22Rv1 (cell line): ENCODE measurements at regions not wholly inside any gene's neighbourhood (a gene's known extent, or its start where the extent isn't known, plus 50 kb on each side); places are given as distances from the start of the nearest gene placed in this dataset.

Experiments
- H3K27ac ChIP-seq: fragments of 450-650 bp; 2 replicates; pipeline ENCODE4 v1.5.1; 2017
- ZFX ChIP-seq: fragments of 450-650 bp; IDR thresholded peaks from 2 replicates; pipeline ENCODE4 v1.6.1; 2017; ENCODE audit warnings: antibody characterized with exemption, borderline replicate concordance
- TF ChIP-seq, protein P1 (sequence below): fragments of 450-650 bp; IDR thresholded peaks from 2 replicates; pipeline ENCODE4 v1.5.1; 2017; ENCODE audit warnings: mild to moderate bottlenecking

DNA sequence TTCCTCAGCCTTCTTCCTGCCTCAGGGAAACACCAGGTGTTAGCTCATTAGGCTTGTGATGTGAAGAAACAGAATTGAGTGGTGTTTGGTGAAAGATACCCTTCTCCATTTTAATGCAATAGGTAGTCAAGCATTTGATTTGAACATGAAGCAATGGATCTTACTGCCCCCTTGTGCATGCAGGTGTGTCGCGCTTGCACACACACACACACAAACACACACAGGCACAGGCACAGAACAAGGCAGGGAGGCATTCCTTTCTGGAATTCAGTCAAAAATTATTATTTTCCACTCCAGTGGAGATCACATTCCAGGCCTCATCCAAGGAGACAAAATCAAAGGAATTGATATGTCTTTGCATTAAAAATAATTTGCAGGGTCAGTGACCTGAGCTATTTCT is 667.0 kb upstream of the MARCKS start:
- TF ChIP-seq ZFX, result no peak
- TF ChIP-seq, protein P1, sequence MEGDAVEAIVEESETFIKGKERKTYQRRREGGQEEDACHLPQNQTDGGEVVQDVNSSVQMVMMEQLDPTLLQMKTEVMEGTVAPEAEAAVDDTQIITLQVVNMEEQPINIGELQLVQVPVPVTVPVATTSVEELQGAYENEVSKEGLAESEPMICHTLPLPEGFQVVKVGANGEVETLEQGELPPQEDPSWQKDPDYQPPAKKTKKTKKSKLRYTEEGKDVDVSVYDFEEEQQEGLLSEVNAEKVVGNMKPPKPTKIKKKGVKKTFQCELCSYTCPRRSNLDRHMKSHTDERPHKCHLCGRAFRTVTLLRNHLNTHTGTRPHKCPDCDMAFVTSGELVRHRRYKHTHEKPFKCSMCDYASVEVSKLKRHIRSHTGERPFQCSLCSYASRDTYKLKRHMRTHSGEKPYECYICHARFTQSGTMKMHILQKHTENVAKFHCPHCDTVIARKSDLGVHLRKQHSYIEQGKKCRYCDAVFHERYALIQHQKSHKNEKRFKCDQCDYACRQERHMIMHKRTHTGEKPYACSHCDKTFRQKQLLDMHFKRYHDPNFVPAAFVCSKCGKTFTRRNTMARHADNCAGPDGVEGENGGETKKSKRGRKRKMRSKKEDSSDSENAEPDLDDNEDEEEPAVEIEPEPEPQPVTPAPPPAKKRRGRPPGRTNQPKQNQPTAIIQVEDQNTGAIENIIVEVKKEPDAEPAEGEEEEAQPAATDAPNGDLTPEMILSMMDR, result peak; percentile 35
- H3K27ac ChIP-seq, result no peak overlapping the region

DNA sequence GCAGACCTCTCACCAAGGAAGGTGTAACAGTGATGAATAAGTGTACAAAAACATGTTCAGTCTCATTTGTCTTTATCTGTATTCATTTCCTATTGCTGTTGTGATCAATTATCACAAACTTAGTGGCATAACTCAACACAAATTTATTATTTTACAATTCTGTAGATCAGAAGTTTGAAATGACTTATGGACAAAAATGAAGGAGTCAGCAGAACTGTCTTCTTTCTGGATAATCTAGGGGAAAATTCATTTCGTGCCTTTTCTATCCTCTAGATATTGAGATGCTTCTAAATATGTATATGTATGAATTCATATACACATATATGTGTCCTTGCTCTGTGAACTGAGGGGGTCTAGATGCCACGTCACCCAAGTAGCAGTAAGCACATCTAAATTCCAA is 663.1 kb upstream of the MARCKS start:
- no peak for TF ChIP-seq ZFX
- TF ChIP-seq, protein P1, result no peak

DNA sequence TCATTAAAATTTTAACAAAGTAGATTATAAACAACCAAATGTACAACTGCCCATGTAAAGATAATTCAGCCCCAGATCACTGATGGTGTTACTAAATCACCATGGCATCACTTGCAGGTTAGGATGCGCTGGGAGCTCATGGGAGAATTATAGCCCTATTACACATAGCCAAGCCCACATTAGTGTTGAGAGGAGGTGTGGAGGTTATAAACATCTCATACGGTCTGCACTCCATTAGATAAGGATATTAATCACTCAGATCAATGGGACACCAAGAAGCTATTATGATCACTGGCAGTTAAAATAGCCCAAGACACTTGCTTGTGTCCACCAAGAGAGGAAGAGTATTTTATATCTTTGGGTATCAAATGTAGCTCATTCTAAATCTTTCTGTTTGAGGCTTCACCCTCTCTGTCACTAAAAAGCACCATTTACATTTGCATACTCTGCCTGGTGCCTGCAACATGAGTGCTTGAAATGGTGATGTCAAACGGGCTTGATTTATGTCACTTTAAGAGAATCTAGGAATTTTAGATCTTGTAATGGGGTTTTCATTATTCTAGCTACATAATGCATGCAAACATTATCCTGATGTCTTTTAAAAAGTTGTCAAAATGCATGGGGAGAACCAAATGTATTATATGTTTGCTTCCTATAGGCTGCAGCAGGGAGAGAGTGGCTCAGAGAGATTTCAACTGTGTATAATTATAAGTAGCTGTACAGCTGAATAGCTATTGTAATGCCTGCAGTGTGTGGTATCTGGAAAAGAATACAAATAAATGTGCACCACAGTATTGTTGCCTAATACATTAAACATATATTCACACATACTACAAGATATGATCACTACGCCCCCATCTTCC is 654.1 kb upstream of the MARCKS start:
- TF ChIP-seq ZFX, result no peak
- TF ChIP-seq, protein P1, result no peak

More for the DNA sequence above, 663.1 kb upstream of the MARCKS start:
- no peak overlapping the region for H3K27ac ChIP-seq

DNA sequence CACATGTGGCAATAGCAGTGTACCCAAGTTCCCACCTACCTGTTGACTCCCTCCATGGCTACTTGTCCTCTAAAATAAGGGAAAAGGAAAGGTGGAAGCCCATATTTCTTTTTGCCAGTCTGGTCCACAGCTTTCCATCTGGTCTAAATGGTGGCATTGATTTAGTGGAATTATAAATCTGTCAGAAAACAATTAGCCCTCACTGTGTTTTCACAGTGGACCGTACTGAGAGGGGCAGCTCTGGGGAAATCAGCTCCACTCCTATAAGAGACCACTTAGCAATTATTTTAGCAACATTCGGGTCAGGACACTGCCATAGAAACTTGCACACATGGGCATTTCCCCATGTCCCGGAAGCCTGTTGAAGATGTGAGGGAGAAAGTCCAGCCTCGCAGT is 653.4 kb upstream of the MARCKS start:
- H3K27ac ChIP-seq, result no peak overlapping the region
- no peak for TF ChIP-seq ZFX
- TF ChIP-seq, protein P1, result no peak

More for the DNA sequence above, 654.1 kb upstream of the MARCKS start:
- no peak overlapping the region for H3K27ac ChIP-seq

DNA sequence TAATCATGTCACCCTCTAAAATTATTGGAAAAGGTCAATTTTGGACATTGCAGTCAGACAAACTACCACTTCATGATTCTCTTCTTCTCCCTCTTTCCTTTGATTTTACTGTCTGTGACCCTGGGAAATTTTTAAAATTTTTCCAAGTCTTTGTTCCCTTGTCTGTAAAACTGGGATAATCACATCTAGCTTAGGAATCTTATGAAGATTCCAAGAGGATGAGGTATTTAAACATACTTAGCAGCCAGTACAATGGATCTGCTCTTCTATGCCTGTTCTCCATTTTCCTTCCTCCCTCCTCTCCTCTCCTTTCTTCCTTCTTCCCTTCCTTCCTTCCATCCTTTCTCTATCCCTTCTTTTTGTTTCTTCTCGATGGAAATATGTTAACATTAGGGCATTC is 651.6 kb upstream of the MARCKS start:
- no peak for TF ChIP-seq ZFX
- TF ChIP-seq, protein P1, result no peak
- H3K27ac ChIP-seq, result no peak overlapping the region

- no peak overlapping the region for H3K27ac ChIP-seq
- TF ChIP-seq ZFX, result no peak
- TF ChIP-seq, protein P1, result no peak
These were observed 648.4 kb upstream of the MARCKS start for GRCh38 chr6:113208726-113209125.

GRCh38 chr6:113209315-113209714 is 647.8 kb upstream of the MARCKS start:
- no peak overlapping the region for H3K27ac ChIP-seq
- TF ChIP-seq, protein P1, result no peak
- no peak for TF ChIP-seq ZFX
